NCI-H524 (cell line): ENCODE measurements at regions not wholly inside any gene's neighbourhood (a gene's known extent, or its start where the extent isn't known, plus 50 kb on each side); places are given as distances from the start of the nearest gene placed in this dataset.
"Not testable (repeated sequence)": the region's sequence is repeated elsewhere in the genome, so short reads cannot be mapped to it uniquely, and the experiment has no call there.

Source experiments
- DNase-seq, 2 experiments: peaks; one replicate each; lab custom pipeline; 2025; lab: John Stamatoyannopoulos, UW

DNA sequence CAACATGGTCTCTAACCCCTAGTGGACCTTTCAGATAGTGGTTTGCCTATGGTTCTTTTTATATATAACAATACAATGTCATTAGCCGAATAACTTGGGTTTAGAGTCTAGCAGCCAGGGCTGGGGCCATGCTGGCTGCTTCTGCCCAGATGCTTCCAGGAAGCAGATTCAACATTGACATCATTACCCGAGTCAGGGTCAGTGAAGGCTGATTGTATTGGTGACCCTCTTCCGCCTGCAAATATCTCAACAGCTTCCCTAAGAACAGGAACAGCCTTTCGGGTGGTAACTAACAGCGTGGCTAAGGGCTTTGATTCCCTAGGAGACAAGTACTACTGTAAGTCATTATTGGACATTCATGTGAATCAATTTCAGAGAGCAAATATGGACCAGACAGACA, 476.4 kb downstream of the UQCRFS1 start:
- no peak for DNase-seq

GRCh38 chr19:28731577-28731976, 481.4 kb downstream of the UQCRFS1 start:
- no peak for DNase-seq

- DNase-seq = no peak
Measured at GRCh38 chr19:28730791-28731512, 482.0 kb downstream of the UQCRFS1 start.

DNA sequence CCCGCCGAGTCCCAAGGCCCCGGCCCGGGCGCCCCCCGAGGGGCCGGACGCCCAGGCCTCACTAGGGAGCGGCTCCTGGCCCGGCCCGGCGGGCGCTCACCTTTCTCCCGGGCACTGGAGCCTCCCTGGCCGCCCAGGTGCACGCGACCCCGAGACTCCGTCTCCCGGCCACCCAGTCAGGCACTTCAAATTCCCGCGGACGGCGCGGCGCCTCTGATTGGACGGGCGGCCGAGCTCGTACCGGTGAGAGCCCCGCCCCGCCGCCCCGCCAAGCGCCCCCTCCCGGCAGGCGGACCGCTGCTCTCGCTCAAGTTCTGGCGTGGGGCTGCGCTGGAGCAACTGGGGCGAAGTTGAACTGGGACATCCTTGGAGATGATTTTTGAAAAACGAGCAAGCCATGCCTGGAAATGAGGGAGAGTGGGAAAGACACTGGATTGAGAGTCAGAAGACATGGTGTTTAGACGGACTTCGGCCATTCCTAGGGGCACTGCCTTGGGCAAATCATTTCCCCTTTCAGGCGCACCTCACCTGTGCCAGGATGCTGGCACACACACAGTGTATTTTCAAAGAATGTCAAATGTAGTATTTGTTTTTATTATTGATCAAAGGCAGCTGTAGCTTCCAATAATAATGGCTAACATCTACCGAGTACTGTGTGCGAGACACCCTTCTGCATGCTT, 485.3 kb downstream of the UQCRFS1 start:
- DNase-seq = no peak

- no peak for DNase-seq
Measured at GRCh38 chr19:28726533-28727479, 486.1 kb downstream of the UQCRFS1 start.

DNA sequence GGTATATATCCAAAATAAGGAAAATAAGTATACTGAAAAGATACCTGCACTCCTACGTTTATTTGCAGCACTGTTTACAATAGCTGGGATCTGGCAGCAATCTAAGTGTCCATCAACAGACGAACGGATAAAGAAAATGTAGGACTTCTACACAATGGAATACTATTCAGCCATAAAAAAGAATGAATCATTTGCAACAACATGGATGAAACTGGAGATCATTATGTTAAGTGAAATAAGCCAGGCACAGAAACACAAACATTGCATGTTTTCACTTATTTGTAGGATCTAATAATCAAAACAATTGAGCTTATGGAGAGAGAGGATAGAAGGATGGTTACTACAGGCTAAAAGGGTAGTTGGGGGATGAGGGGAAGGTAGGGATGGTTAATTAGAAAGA, 494.0 kb downstream of the UQCRFS1 start:
- DNase-seq = no peak

DNA sequence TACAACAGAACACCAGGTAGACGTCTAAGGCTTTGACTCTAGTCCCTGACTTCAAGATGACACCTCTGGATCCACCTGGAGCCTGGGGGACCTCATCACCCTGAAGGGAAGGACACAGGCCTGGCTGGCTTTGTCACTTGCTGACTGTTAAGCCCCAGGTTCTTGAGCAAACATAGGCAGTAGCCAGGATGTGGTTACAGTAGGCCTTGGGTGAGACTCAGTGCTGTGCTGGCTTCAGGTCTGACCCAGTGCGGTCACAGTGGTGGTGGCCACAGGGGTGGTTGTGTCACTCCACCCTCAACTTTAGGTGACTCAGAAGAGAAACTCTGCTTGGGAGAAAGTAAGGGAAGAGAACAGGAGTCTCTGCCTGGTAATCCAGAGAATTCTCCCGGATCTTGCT, 497.8 kb downstream of the UQCRFS1 start:
- no peak for DNase-seq

- no peak for DNase-seq
Measured at GRCh38 chr19:28711411-28711810, 501.5 kb downstream of the UQCRFS1 start.

GRCh38 chr19:28710278-28710677, 502.7 kb downstream of the UQCRFS1 start:
- peak in 1 of 2 experiments; percentile 49 for DNase-seq

- DNase-seq = no peak
Measured at GRCh38 chr19:28706693-28707092, 506.3 kb downstream of the UQCRFS1 start.

GRCh38 chr19:28705008-28705407, 507.9 kb downstream of the UQCRFS1 start:
- DNase-seq = no peak

DNA sequence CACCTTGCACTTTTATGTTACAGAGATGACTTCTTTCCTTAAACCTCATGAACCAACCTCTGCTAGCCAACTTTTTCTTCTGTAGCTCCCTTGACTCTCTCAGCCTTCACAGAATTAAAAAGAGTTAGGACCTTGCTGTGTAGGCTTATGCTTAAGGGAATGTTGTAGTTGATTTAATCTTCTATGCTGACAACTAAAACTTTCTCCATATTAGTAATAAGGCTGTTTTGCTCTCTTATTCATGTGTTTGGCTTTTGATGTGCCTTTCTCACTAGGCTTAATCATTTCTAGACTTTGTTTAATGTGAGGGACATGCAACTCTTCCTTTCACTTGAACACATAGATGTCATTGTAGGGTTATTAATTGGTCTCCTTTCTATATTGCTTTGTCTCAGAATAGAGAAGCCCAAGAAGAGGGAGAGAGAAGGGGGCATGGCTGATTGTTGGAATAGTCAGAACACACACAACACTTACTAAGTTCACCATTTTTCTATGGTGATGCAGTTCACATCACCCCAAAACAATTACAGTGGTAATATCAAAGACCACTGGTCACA, 509.5 kb downstream of the UQCRFS1 start:
- DNase-seq = no peak

GRCh38 chr19:28701491-28701890, 511.5 kb downstream of the UQCRFS1 start:
- no peak for DNase-seq

DNA sequence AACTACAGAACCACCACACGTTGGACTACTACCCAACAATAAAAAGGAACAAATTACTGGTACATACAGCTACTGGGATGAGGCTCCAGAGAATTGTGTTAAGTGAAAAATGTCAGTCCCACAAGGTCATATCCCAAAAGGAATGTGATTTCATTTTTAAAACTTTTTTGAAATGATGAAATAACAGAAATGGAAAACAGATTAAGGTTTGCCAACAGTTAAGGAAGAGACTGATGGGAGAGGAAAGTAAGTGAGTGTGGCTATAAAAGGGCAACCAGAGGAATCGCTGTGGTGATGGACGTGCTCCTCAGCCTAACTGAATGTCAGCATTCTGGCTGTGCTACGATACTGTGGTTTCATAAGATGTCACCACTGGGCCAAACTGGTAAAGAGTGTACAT, 512.8 kb downstream of the UQCRFS1 start:
- no peak for DNase-seq

GRCh38 chr19:28697308-28697707, 515.6 kb downstream of the UQCRFS1 start:
- no peak for DNase-seq

GRCh38 chr19:28694812-28695211, 518.1 kb downstream of the UQCRFS1 start:
- no peak for DNase-seq

- no peak for DNase-seq
Measured at GRCh38 chr19:28691683-28692082, 521.3 kb downstream of the UQCRFS1 start.

- DNase-seq = not testable (repeated sequence)
Measured at GRCh38 chr19:28689464-28689863, 523.5 kb downstream of the UQCRFS1 start.

GRCh38 chr19:28687296-28687695, 525.7 kb downstream of the UQCRFS1 start:
- no peak for DNase-seq

- no peak for DNase-seq
Measured at GRCh38 chr19:28686756-28687155, 526.2 kb downstream of the UQCRFS1 start.

DNA sequence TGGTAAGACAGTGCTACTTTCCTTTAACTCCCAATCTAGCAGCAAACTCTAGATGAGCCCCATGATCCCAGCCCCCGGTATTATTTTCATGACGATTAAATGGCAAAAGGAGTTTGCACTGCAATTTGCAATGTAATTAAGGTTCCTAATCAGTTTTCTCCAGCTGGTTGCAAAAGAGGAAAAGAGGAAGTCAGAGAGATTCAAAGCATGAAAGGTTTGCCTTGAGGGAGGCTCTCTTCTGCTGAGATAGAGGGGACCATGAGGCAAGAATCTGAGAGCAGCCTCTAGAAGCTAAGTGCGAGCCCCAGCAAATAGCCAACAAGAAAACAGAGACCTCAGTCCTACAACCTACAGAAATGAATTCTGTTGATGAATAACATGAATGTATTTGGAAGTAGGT, 527.1 kb downstream of the UQCRFS1 start:
- DNase-seq = no peak

DNA sequence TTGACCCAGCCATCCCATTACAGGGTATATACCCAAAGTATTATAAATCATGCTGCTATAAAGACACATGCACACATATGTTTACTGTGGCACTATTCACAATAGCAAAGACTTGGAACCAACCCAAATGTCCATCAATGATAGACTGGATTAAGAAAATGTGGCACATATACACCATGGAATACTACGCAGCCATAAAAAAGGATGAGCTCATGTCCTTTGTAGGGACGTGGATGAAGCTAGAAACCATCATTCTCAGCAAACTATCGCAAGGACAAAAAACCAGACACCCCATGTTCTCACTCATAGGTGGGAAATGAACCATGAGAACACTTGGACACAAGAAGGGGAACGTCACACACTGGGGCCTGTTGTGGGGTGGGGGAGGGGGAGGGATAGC, 527.9 kb downstream of the UQCRFS1 start:
- DNase-seq = not testable (repeated sequence)
